Uterus (tissue), 3 donors: ENCODE measurements at regions not wholly inside any gene's neighbourhood (a gene's known extent, or its start where the extent isn't known, plus 50 kb on each side); places are given as distances from the start of the nearest gene placed in this dataset.
A peak's percentile ranks its signal among the peaks of the same experiment; 100 is the strongest.

Source experiments
- DNase-seq, 2 donors: peaks; one replicate each; pipeline ENCODE4 v3.0.0-alpha.2; 2019 to 2020
- H3K27ac ChIP-seq, 2 donors: fragments of 200-600 bp; sonication (generic); 1 replicate in 1 of 2; 2 replicates in 1 of 2; pipeline ENCODE4 v1.5.1; 2016 to 2018
- H3K27me3 ChIP-seq, 2 donors: fragments of 200-600 bp; sonication (generic); one replicate each; pipeline ENCODE4 v1.5.1; 2018 to 2019; ENCODE audit warnings: control low read depth in 1 of 2
- H3K36me3 ChIP-seq, 2 donors: fragments of 200-600 bp; sonication (generic); one replicate each; pipeline ENCODE4 v1.5.1; 2019; ENCODE audit warnings: control low read depth in 1 of 2
- H3K4me1 ChIP-seq, 2 donors: fragments of 200-600 bp; sonication (generic); one replicate each; pipeline ENCODE4 v1.5.1; 2018 to 2019; ENCODE audit warnings: control low read depth in 1 of 2
- H3K4me3 ChIP-seq, 2 donors: fragments of 200-600 bp; sonication (generic); 1 replicate in 1 of 2; 2 replicates in 1 of 2; pipeline ENCODE4 v1.5.1; 2018 to 2019; ENCODE audit warnings: mild to moderate bottlenecking in 1 of 2
- H3K9me3 ChIP-seq, 2 donors: fragments of 200-600 bp; sonication (generic); one replicate each; pipeline ENCODE4 v1.5.1; 2019; ENCODE audit warnings: control low read depth in 1 of 2
- POLR2A ChIP-seq, 2 donors: fragments of 450-650 bp; IDR thresholded peaks; one replicate each; pipeline ENCODE4 v1.6.1; 2016; ENCODE audit warnings: antibody characterized with exemption in 2 of 2, mild to moderate bottlenecking in 1 of 2, moderate library complexity in 1 of 2
- intact Hi-C: fragments of 100-400 bp; cut with DNase I; formaldehyde crosslinking; loops from one replicate; pipeline ENCODE4 v1.15.1; 2023; ENCODE audit warnings: low total_unique reads
- TF ChIP-seq, protein P1 (sequence below), 4 experiments: fragments of 200-600 bp in 2 of 4; fragments of 450-650 bp in 2 of 4; sonication (generic) in 2 of 4; IDR thresholded peaks; one replicate each; pipeline ENCODE4 v1.5.1; 2016 to 2019; ENCODE audit warnings: antibody characterized with exemption in 4 of 4, mild to moderate bottlenecking in 2 of 4, moderate library complexity in 1 of 4
- donor health status: DM: yes; HTN: yes; CAD: no.

DNA sequence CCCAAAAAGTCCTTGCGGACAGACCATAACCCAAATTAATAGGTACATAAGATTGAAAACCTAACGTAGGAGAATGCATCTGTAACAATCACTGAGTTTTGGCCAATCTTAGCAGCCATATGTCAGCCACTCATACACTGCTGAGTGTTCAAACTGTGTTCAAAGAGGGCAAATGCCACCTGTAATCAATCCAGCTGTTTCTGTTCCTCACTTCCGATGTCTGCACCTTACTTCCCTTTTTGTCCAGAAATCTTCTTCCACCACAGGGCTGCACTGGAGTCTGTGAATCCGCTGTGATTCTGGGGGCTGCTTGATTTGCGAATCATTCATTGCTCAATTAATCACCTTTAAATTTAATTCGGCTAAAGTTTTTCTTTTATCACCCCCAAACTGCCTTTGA lies 263.9 kb downstream of the ICE1 start:
- TF ChIP-seq, protein P1, sequence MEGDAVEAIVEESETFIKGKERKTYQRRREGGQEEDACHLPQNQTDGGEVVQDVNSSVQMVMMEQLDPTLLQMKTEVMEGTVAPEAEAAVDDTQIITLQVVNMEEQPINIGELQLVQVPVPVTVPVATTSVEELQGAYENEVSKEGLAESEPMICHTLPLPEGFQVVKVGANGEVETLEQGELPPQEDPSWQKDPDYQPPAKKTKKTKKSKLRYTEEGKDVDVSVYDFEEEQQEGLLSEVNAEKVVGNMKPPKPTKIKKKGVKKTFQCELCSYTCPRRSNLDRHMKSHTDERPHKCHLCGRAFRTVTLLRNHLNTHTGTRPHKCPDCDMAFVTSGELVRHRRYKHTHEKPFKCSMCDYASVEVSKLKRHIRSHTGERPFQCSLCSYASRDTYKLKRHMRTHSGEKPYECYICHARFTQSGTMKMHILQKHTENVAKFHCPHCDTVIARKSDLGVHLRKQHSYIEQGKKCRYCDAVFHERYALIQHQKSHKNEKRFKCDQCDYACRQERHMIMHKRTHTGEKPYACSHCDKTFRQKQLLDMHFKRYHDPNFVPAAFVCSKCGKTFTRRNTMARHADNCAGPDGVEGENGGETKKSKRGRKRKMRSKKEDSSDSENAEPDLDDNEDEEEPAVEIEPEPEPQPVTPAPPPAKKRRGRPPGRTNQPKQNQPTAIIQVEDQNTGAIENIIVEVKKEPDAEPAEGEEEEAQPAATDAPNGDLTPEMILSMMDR (IDR thresholded peaks at IDR 0.05), result no peak
- no peak for TF ChIP-seq POLR2A (IDR thresholded peaks at IDR 0.05)
- DNase-seq, result no peak
- Histone ChIP-seq H3K27me3 (no peaks in the 10 kb centered on the region), H3K4me3 (no peak overlapping the region), H3K27ac (no peak overlapping the region), H3K9me3 (no peaks in the 10 kb centered on the region), H3K36me3 (no peaks in the 10 kb centered on the region), H3K4me1 (no peaks in the 10 kb centered on the region)
- intact Hi-C loops, result no loop called here

DNA sequence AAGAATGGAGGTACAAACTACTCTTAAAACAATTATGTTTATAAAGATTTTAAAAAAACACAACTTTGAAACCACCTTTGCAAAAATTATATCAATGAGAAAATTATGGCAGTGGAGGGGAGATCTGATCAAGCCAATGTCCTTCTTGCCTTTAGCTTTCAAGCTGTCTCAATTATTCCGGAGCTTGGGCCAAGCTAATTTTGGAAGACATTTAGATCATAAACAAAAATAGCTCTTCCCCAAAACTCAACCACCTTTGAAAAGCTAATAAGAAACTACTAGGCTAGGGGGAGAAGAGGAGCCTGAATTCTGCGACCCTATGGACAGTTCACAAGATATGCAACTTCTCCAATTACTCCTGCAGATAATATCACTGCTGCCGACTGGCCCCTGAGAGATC lies 263.3 kb downstream of the ICE1 start:
- Histone ChIP-seq H3K4me1 (no peaks in the 10 kb centered on the region), H3K27ac (no peak overlapping the region), H3K9me3 (no peaks in the 10 kb centered on the region), H3K27me3 (no peaks in the 10 kb centered on the region), H3K4me3 (no peak overlapping the region), H3K36me3 (no peaks in the 10 kb centered on the region)
- DNase-seq, result no peak
- intact Hi-C loops, result no loop called here
- TF ChIP-seq, protein P1 (IDR thresholded peaks at IDR 0.05), result no peak
- no peak for TF ChIP-seq POLR2A (IDR thresholded peaks at IDR 0.05)

DNA sequence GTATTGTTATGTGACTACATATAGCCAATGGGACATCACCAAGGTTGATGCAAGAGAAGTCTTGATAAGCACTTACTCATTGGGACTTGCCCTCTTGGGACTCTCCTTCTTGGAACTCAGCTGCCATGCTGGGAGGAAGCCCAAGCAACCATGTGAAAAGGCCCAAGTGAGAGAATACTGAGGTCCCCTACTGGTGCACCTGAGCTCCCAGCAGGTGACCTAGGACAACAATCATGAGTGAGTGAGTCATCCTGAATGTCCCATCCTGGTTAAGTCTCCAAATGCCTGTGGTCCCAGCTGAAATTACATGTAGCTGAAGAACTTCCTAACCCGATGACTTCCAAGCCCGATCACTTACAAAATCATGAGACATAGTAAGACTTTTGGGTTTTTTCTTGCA lies 260.7 kb downstream of the ICE1 start:
- H3K27me3 ChIP-seq, result no peaks in the 10 kb centered on the region
- no peak for DNase-seq
- H3K36me3 ChIP-seq, result no peaks in the 10 kb centered on the region
- H3K4me1 ChIP-seq, result no peaks in the 10 kb centered on the region
- no peak overlapping the region for H3K4me3 ChIP-seq
- no peaks in the 10 kb centered on the region for H3K9me3 ChIP-seq
- no peak overlapping the region for H3K27ac ChIP-seq
- intact Hi-C loops, result no loop called here
- no peak for TF ChIP-seq POLR2A (IDR thresholded peaks at IDR 0.05)

DNA sequence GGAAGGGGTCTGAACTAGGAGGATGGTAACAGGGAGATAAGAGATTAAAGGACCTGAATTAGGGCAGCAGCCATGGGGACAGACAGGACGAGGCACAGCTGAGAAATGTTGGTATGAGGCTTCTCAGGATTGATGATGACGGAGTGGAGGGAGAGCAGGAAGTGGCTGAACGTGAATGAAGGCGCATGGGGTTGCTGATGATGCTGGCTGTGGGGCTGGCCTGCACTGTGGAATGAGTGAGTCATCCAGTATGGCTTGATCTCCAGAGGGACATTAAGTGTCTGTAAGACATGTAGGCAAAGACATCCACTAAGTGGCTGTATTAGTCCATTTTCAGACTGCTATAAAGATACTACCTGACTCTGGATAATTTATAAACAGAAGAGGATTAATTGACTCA lies 256.4 kb downstream of the ICE1 start:
- peak; percentile 38 to 46 for DNase-seq
- H3K27ac ChIP-seq, result no peak overlapping the region
- H3K4me1 ChIP-seq, result no peaks in the 10 kb centered on the region
- H3K27me3 ChIP-seq, result no peaks in the 10 kb centered on the region
- H3K4me3 ChIP-seq, result no peak overlapping the region
- intact Hi-C loops, result no loop called here
- no peaks in the 10 kb centered on the region for H3K36me3 ChIP-seq
- no peaks in the 10 kb centered on the region for H3K9me3 ChIP-seq
- no peak for TF ChIP-seq POLR2A (IDR thresholded peaks at IDR 0.05)
- TF ChIP-seq, protein P1 (IDR thresholded peaks at IDR 0.05), result no peak

DNA sequence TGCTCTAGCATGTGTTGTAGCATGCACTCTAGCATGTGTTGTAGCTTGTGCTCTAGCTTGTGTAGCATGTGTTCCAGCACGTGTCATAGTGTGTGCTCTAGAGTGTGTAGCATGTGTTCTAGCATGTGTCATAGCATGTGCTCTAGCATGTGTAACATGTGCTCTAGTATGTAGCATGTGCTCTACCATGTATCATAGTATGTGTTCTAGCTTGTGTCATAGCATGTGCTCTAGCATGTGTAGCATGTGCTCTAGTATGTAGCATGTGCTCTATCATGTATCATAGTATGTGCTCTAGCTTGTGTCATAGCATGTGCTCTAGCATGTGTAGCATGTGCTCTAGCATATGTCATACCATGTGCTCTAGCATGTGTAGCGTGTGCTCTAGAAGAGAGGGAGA lies 255.3 kb downstream of the ICE1 start:
- H3K4me1 ChIP-seq, result no peaks in the 10 kb centered on the region
- H3K36me3 ChIP-seq, result no peaks in the 10 kb centered on the region
- TF ChIP-seq, protein P1 (IDR thresholded peaks at IDR 0.05), result no peak
- TF ChIP-seq POLR2A (IDR thresholded peaks at IDR 0.05), result no peak
- intact Hi-C loops, result no loop called here
- H3K27me3 ChIP-seq, result no peaks in the 10 kb centered on the region
- H3K9me3 ChIP-seq, result no peaks in the 10 kb centered on the region
- no peak for DNase-seq
- no peak overlapping the region for H3K4me3 ChIP-seq
- no peak overlapping the region for H3K27ac ChIP-seq

DNA sequence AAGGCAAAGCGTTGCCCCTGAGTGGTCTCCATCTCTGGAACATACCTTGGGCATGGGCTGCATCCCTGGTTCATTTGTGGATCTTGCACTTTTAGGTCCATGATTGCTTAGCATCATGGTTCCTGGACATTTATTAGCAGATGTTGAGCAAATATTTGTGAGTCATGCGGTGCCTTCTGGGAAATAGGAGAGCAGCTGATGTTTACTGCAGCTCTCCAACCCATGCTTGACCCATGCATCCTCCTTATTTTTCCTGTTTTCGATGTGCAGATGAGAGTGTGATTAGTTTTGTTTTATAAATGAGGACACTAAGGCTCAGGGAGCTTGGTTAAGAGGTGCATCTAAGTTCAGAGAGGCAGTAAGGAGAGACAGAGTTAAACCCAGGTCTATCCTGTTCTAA lies 253.7 kb downstream of the ICE1 start:
- no peaks in the 10 kb centered on the region for H3K27me3 ChIP-seq
- H3K36me3 ChIP-seq, result no peaks in the 10 kb centered on the region
- intact Hi-C loops, result no loop called here
- no peaks in the 10 kb centered on the region for H3K4me1 ChIP-seq
- no peak overlapping the region for H3K4me3 ChIP-seq
- no peak for DNase-seq
- H3K27ac ChIP-seq, result peak overlapping the region in 1 of 2 donors; percentile 62
- H3K9me3 ChIP-seq, result no peaks in the 10 kb centered on the region
- no peak for TF ChIP-seq POLR2A (IDR thresholded peaks at IDR 0.05)
- TF ChIP-seq, protein P1 (IDR thresholded peaks at IDR 0.05), result no peak
